MCF 10A (cell line): ENCODE measurements at regions not wholly inside any gene's neighbourhood (a gene's known extent, or its start where the extent isn't known, plus 50 kb on each side); places are given as distances from the start of the nearest gene placed in this dataset.
A peak's percentile ranks its signal among the peaks of the same experiment; 100 is the strongest.
"Not testable (repeated sequence)": the region's sequence is repeated elsewhere in the genome, so short reads cannot be mapped to it uniquely, and the experiment has no call there.

Experiments
- BruUV-seq: library from RNA; stranded (reverse); fragments of 400-500 nt; replicated peaks from 2 replicates; lab custom pipeline; 2021; lab: Mats Ljungman, UMichigan
- CTCF ChIA-PET: fragments of 300-600 bp; sonication (Branson Sonifier 250); formaldehyde crosslinking; extraction: SDS; loops from one replicate; lab custom pipeline; 2021; ENCODE audit warnings: antibody characterized with exemption, inconsistent platforms; lab: Yijun Ruan, JAX
- POLR2A ChIA-PET: fragments of 300-600, 350-650 bp; sonication (Branson Sonifier 250); formaldehyde crosslinking; extraction: SDS; loops from one replicate; lab custom pipeline; 2020; ENCODE audit warnings: antibody characterized with exemption, inconsistent platforms; lab: Yijun Ruan, JAX
- DNase-seq: peaks from one replicate; pipeline ENCODE4 v3.0.0-alpha.2; 2018; ENCODE audit not compliant: unreplicated experiment
- H3K27ac Mint-ChIP-seq: one replicate; pipeline ENCODE4 v1.8.0; 2022; ENCODE audit warnings: mild to moderate bottlenecking, low read depth, mixed read lengths; ENCODE audit not compliant: unreplicated experiment
- H3K27me3 Mint-ChIP-seq: one replicate; pipeline ENCODE4 v1.8.0; 2022; ENCODE audit warnings: mixed read lengths; ENCODE audit not compliant: insufficient read depth, unreplicated experiment
- H3K36me3 Mint-ChIP-seq: one replicate; pipeline ENCODE4 v1.8.0; 2022; ENCODE audit warnings: mild to moderate bottlenecking, moderate library complexity, mixed read lengths; ENCODE audit not compliant: insufficient read depth, unreplicated experiment
- H3K4me1 Mint-ChIP-seq: one replicate; pipeline ENCODE4 v1.8.0; 2022; ENCODE audit warnings: mixed read lengths; ENCODE audit not compliant: insufficient read depth, unreplicated experiment
- H3K4me3 Mint-ChIP-seq: one replicate; pipeline ENCODE4 v1.8.0; 2022; ENCODE audit warnings: mild to moderate bottlenecking, moderate library complexity, mixed read lengths; ENCODE audit not compliant: unreplicated experiment
- H3K9me3 Mint-ChIP-seq: one replicate; pipeline ENCODE4 v1.8.0; 2022; ENCODE audit warnings: mixed read lengths; ENCODE audit not compliant: unreplicated experiment
- intact Hi-C: fragments of 100-400 bp; cut with micrococcal nuclease; formaldehyde crosslinking; loops from 2 replicates; pipeline ENCODE4 v1.14.1; 2022
- TF ChIP-seq, protein P1 (sequence below): fragments of 200-600 bp; IDR thresholded peaks from one replicate; pipeline ENCODE4 v1.8.0; 2022; ENCODE audit warnings: antibody characterized with exemption, mild to moderate bottlenecking; ENCODE audit not compliant: unreplicated experiment

DNA sequence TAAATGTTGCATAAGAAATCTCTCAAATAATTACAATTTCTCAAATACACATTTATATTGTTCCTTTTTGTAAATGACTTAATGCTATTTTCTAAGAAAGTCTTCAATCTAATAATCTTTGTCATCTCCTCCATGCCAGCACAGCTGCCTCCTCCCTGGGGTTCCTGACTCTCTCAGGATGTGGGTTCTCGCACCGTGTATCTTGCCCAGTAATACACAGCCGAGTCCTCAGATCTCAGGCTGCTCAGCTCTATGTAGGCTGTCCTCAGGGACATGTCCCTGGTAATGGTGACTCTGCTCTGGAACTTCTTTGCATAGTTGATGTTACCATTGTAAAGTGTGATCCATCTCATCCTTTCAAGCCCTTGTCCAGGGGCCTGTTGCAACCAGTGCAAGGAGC, 1223.7 kb downstream of the TMEM121 start:
- H3K4me1 Mint-ChIP-seq, CTCF ChIA-PET, H3K27ac Mint-ChIP-seq, BruUV-seq, H3K36me3 Mint-ChIP-seq, H3K9me3 Mint-ChIP-seq, intact Hi-C loops, H3K4me3 Mint-ChIP-seq, POLR2A ChIA-PET, DNase-seq: not testable (repeated sequence)
- H3K27me3 Mint-ChIP-seq, result peaks cover 24% of the 10 kb centered on the region

DNA sequence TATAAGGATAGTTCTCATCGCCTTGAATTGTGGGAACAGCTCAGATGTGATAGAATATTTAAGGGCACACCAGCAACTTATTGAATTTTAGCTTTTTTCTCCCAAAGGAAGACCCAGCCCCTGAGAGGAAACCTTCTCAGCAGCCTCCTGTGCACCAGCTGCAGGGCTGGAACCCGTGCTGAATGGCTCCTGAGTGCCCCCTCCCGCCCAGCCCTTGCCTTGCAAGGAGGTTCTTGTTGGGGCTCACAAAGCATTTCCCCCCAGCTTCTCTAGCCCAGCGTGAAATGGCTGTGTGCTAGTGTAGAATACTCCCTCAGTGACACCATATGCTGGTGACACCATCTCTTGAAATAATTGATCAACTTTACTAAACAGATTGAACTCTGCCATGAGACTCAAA, 1227.4 kb downstream of the TMEM121 start:
- H3K4me1 Mint-ChIP-seq, H3K36me3 Mint-ChIP-seq, H3K4me3 Mint-ChIP-seq, intact Hi-C loops, POLR2A ChIA-PET, H3K27ac Mint-ChIP-seq, DNase-seq, CTCF ChIA-PET, BruUV-seq, H3K9me3 Mint-ChIP-seq: not testable (repeated sequence)
- peaks cover 46% of the 10 kb centered on the region for H3K27me3 Mint-ChIP-seq

DNA sequence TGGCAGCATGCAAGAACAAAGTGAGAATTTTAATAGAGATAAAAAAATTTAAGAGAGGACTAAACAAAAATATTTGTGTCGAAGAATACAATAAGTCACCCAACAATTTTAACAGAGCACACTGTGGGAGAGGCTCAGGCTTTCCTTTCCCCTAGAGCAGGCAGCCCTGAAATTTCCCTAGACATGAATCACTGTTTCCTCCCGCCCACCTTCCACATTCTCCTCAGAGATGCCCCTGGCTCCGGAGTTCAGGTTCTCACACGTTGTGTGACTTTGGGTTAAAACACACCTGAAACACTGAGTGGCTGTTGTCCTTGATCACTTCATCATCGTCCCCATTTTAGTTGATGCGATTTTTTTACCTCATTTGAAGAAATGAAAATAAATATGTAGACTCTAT, 1231.1 kb downstream of the TMEM121 start:
- CTCF ChIA-PET, H3K27ac Mint-ChIP-seq, H3K9me3 Mint-ChIP-seq, H3K4me1 Mint-ChIP-seq, H3K4me3 Mint-ChIP-seq, BruUV-seq, H3K36me3 Mint-ChIP-seq, DNase-seq, intact Hi-C loops: not testable (repeated sequence)
- POLR2A ChIA-PET, result interaction anchor here (0.6 kb wide), 1 partner anchor 22 kb away, joined by 3 read pairs; no protein-coding TSS in a partner anchor
- H3K27me3 Mint-ChIP-seq, result peaks cover 71% of the 10 kb centered on the region

GRCh38 chr14:106761886-106762816, 1235.8 kb downstream of the TMEM121 start:
- BruUV-seq, DNase-seq, POLR2A ChIA-PET, intact Hi-C loops, H3K36me3 Mint-ChIP-seq, H3K9me3 Mint-ChIP-seq, H3K4me1 Mint-ChIP-seq, H3K4me3 Mint-ChIP-seq, H3K27ac Mint-ChIP-seq: not testable (repeated sequence)
- CTCF ChIA-PET, result interaction anchor here (0.8 kb wide), 1 partner anchor 110 kb away, joined by 3 read pairs; no protein-coding TSS in a partner anchor
- H3K27me3 Mint-ChIP-seq, result peaks cover 64% of the 10 kb centered on the region

DNA sequence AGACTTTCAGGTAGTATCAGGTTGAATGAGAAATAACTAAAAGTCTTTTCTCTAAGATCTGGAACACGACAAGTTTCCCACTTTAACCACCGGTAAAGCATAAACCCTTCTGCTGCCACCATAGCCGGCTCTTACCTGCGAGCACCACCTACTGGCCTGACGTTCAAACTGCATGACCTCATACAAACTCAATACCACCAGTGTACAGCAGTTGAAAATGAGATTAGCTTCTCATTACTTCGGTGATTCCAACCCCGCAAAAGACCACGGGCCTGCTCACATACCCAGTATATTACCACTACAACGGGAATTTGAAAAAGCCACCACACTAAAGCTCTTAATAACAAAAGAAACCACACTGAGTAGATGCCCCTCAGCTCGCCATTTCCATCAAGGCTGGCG, 1238.6 kb downstream of the TMEM121 start:
- TF ChIP-seq, protein P1, sequence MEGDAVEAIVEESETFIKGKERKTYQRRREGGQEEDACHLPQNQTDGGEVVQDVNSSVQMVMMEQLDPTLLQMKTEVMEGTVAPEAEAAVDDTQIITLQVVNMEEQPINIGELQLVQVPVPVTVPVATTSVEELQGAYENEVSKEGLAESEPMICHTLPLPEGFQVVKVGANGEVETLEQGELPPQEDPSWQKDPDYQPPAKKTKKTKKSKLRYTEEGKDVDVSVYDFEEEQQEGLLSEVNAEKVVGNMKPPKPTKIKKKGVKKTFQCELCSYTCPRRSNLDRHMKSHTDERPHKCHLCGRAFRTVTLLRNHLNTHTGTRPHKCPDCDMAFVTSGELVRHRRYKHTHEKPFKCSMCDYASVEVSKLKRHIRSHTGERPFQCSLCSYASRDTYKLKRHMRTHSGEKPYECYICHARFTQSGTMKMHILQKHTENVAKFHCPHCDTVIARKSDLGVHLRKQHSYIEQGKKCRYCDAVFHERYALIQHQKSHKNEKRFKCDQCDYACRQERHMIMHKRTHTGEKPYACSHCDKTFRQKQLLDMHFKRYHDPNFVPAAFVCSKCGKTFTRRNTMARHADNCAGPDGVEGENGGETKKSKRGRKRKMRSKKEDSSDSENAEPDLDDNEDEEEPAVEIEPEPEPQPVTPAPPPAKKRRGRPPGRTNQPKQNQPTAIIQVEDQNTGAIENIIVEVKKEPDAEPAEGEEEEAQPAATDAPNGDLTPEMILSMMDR, result peak; percentile 46
- BruUV-seq, H3K9me3 Mint-ChIP-seq, H3K4me1 Mint-ChIP-seq, H3K27ac Mint-ChIP-seq, intact Hi-C loops, POLR2A ChIA-PET, H3K4me3 Mint-ChIP-seq, H3K36me3 Mint-ChIP-seq: not testable (repeated sequence)
- DNase-seq, result peak; percentile 8
- CTCF ChIA-PET, result interaction anchor here (0.6 to 2.3 kb wide), 8 partner anchors 9 to 1090 kb away, joined by 3 to 7 read pairs (median 3); no protein-coding TSS in a partner anchor
- peaks cover 60% of the 10 kb centered on the region for H3K27me3 Mint-ChIP-seq
